CD14-positive monocyte (primary cell): ENCODE measurements at regions not wholly inside any gene's neighbourhood (a gene's known extent, or its start where the extent isn't known, plus 50 kb on each side); places are given as distances from the start of the nearest gene placed in this dataset.

Experiments
- DNase-seq, 3 donors: peaks; one replicate each; pipeline ENCODE4 v3.0.0-alpha.2; 2011 to 2022
- H2AFZ ChIP-seq: 2 replicates; pipeline ENCODE4 v1.6.0; 2012; ENCODE audit warnings: mild to moderate bottlenecking, low read depth, low read length, inconsistent platforms; ENCODE audit not compliant: insufficient read depth, poor library complexity, severe bottlenecking
- H3K27ac ChIP-seq, 2 donors: 1 replicate in 1 of 2; 2 replicates in 1 of 2; pipeline ENCODE4 v1.5.1; 2012 to 2013; ENCODE audit warnings: low read length in 2 of 2, control low read depth in 1 of 2, inconsistent platforms in 1 of 2, low read depth in 1 of 2, mild to moderate bottlenecking in 1 of 2
- H3K27me3 ChIP-seq, 2 donors: one replicate each; pipeline versions ENCODE4 v1.6.0 to v1.6.1; 2011 to 2013; ENCODE audit warnings: low read length in 2 of 2; ENCODE audit not compliant: control insufficient read depth in 2 of 2, insufficient read depth in 2 of 2
- H3K36me3 ChIP-seq, 2 donors: replicated peaks in 1 of 2; 1 replicate in 1 of 2; 2 replicates in 1 of 2; pipeline versions ENCODE4 v1.5.1 to v1.6.1; 2012 to 2013; ENCODE audit warnings: low read length in 2 of 2, control low read depth in 1 of 2, inconsistent platforms in 1 of 2, mild to moderate bottlenecking in 1 of 2; ENCODE audit not compliant: insufficient read depth in 2 of 2, control insufficient read depth in 1 of 2
- H3K4me1 ChIP-seq, 2 donors: 1 replicate in 1 of 2; 2 replicates in 1 of 2; pipeline versions ENCODE4 v1.5.1 to v1.6.1; 2012 to 2013; ENCODE audit warnings: low read length in 2 of 2, control low read depth in 1 of 2, inconsistent platforms in 1 of 2, mild to moderate bottlenecking in 1 of 2, moderate library complexity in 1 of 2; ENCODE audit not compliant: insufficient read depth in 2 of 2, control insufficient read depth in 1 of 2
- H3K4me2 ChIP-seq: replicated peaks from 2 replicates; pipeline ENCODE3; 2012; ENCODE audit warnings: low read length, moderate library complexity, mild to moderate bottlenecking; ENCODE audit not compliant: poor library complexity, severe bottlenecking; ENCODE audit errors: extremely low read depth
- H3K4me3 ChIP-seq, 3 experiments: fragments of 200-600 bp in 1 of 3; sonication (generic) in 1 of 3; replicated peaks in 1 of 3; 1 replicate in 2 of 3; 2 replicates in 1 of 3; pipeline ENCODE4 v1.5.1; 2011 to 2013; ENCODE audit warnings: low read length in 3 of 3, mild to moderate bottlenecking in 3 of 3, control low read depth in 2 of 3, low read depth in 2 of 3, inconsistent platforms in 1 of 3, moderate library complexity in 1 of 3
- H3K79me2 ChIP-seq: 2 replicates; pipeline ENCODE4 v1.6.0; 2012; ENCODE audit warnings: mild to moderate bottlenecking, control low read depth, inconsistent platforms, low read length, moderate library complexity; ENCODE audit not compliant: insufficient read depth
- H3K9ac ChIP-seq: 2 replicates; pipeline ENCODE4 v1.6.0; 2017; ENCODE audit warnings: low read length, mild to moderate bottlenecking; ENCODE audit not compliant: insufficient read depth, poor library complexity, severe bottlenecking
- H3K9me3 ChIP-seq, 2 donors: replicated peaks in 1 of 2; 1 replicate in 1 of 2; 2 replicates in 1 of 2; pipeline versions ENCODE4 v1.5.1 to v1.6.1; 2012 to 2013; ENCODE audit warnings: low read length in 2 of 2, control low read depth in 1 of 2; ENCODE audit not compliant: control insufficient read depth in 1 of 2, insufficient read depth in 1 of 2
- H4K20me1 ChIP-seq: 2 replicates; pipeline ENCODE4 v1.6.0; 2012; ENCODE audit warnings: mild to moderate bottlenecking, low read length, control low read depth, moderate library complexity; ENCODE audit not compliant: insufficient read depth
- H3K27ac Mint-ChIP-seq, 7 donors: one replicate each; pipeline ENCODE4 v1.8.0; 2020; ENCODE audit warnings: mild to moderate bottlenecking in 7 of 7, mixed read lengths in 7 of 7, moderate library complexity in 6 of 7, inconsistent platforms in 2 of 7
- H3K27me3 Mint-ChIP-seq, 3 donors: one replicate each; pipeline ENCODE4 v1.8.0; 2021 to 2022; ENCODE audit warnings: low read depth in 3 of 3, mild to moderate bottlenecking in 3 of 3, mixed read lengths in 3 of 3, moderate library complexity in 3 of 3, inconsistent platforms in 1 of 3
- H3K36me3 Mint-ChIP-seq, 2 donors: one replicate each; pipeline ENCODE4 v1.8.0; 2020; ENCODE audit warnings: mixed read lengths in 2 of 2, inconsistent platforms in 1 of 2, mild to moderate bottlenecking in 1 of 2
- H3K4me1 Mint-ChIP-seq: one replicate; pipeline ENCODE4 v1.8.0; 2020; ENCODE audit warnings: mild to moderate bottlenecking, mixed read lengths
- H3K4me3 Mint-ChIP-seq, 2 donors: one replicate each; pipeline ENCODE4 v1.8.0; 2020; ENCODE audit warnings: mild to moderate bottlenecking in 2 of 2, mixed read lengths in 2 of 2, moderate library complexity in 1 of 2
- H3K9me3 Mint-ChIP-seq, 7 donors: one replicate each; pipeline ENCODE4 v1.8.0; 2020 to 2022; ENCODE audit warnings: mixed read lengths in 7 of 7, mild to moderate bottlenecking in 6 of 7, moderate library complexity in 6 of 7, inconsistent platforms in 2 of 7
- WGBS: methylation state at CpG from one replicate; pipeline ENCODE4 v1.1.5; 2013; ENCODE audit warnings: missing lambda C conversion rate; ENCODE audit not compliant: insufficient coverage; 5-methylcytosine and 5-hydroxymethylcytosine counted together
- intact Hi-C, 2 donors: fragments of 100-400 bp; cut with micrococcal nuclease; formaldehyde crosslinking; loops; one replicate each; pipeline versions ENCODE4 v1.15.0 to v1.15.1; 2023
- TF ChIP-seq, protein P1 (sequence below): fragments of 200-600 bp; IDR thresholded peaks from one replicate; pipeline ENCODE4 v1.8.0; 2022; ENCODE audit warnings: antibody characterized with exemption, mild to moderate bottlenecking

DNA sequence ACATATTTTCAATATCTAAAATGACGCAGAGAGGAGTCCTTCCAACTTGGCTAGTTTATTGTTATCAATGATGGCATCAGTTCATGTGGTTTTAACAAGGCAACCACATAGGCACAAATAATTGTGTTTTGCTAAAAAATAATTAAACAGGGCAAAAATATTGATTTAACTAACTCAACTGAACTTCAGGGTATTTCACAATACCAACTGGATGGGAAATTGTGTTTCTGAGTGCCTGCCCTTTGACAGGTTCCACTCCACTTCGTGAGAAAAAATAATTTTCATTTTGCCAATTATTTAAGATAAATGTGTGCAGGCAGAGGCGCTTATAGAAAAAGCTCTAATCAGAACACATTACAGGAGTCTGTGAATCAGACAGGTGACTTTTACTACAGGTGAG is 689.3 kb upstream of the CCDC54 start:
- Histone ChIP-seq H3K9ac (no peak overlapping the region), H3K4me3 (no peak overlapping the region), H4K20me1 (no peaks in the 10 kb centered on the region), H3K79me2 (no peaks in the 10 kb centered on the region), H3K27me3 (no peaks in the 10 kb centered on the region), H3K4me1 (no peaks in the 10 kb centered on the region), H3K27ac (no peak overlapping the region), H3K4me2 (no peak overlapping the region), H3K36me3 (no peaks in the 10 kb centered on the region), H3K9me3 (peaks cover 0 to 4% of the 10 kb centered on the region in 2 donors), H2AFZ (no peak overlapping the region)
- DNase-seq = no peak
- Mint-ChIP-seq H3K27ac (no peak overlapping the region), H3K36me3 (no peaks in the 10 kb centered on the region), H3K27me3 (no peaks in the 10 kb centered on the region), H3K4me1 (no peaks in the 10 kb centered on the region), H3K9me3 (peaks cover 0 to 7% (median 4%) of the 10 kb centered on the region in 7 donors), H3K4me3 (no peak overlapping the region)
- WGBS = no CpG with 5 or more reads among the region's 3 CpGs
- intact Hi-C loops = no loop called here
- TF ChIP-seq, protein P1, sequence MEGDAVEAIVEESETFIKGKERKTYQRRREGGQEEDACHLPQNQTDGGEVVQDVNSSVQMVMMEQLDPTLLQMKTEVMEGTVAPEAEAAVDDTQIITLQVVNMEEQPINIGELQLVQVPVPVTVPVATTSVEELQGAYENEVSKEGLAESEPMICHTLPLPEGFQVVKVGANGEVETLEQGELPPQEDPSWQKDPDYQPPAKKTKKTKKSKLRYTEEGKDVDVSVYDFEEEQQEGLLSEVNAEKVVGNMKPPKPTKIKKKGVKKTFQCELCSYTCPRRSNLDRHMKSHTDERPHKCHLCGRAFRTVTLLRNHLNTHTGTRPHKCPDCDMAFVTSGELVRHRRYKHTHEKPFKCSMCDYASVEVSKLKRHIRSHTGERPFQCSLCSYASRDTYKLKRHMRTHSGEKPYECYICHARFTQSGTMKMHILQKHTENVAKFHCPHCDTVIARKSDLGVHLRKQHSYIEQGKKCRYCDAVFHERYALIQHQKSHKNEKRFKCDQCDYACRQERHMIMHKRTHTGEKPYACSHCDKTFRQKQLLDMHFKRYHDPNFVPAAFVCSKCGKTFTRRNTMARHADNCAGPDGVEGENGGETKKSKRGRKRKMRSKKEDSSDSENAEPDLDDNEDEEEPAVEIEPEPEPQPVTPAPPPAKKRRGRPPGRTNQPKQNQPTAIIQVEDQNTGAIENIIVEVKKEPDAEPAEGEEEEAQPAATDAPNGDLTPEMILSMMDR = no peak

- no peaks in the 10 kb centered on the region for H3K4me1 Mint-ChIP-seq
- H3K9me3 Mint-ChIP-seq = peaks cover 0 to 7% (median 4%) of the 10 kb centered on the region in 7 donors
- intact Hi-C loops = no loop called here
- H3K4me3 Mint-ChIP-seq = no peak overlapping the region
- Histone ChIP-seq H3K4me2 (no peak overlapping the region), H3K9me3 (peaks cover 0 to 4% of the 10 kb centered on the region in 2 donors), H3K27ac (no peak overlapping the region), H3K4me1 (no peaks in the 10 kb centered on the region), H2AFZ (no peak overlapping the region), H3K27me3 (no peaks in the 10 kb centered on the region), H3K9ac (no peak overlapping the region), H4K20me1 (no peaks in the 10 kb centered on the region), H3K36me3 (no peaks in the 10 kb centered on the region), H3K79me2 (no peaks in the 10 kb centered on the region), H3K4me3 (no peak overlapping the region)
- H3K36me3 Mint-ChIP-seq = no peaks in the 10 kb centered on the region
- no peaks in the 10 kb centered on the region for H3K27me3 Mint-ChIP-seq
- no peak for DNase-seq
- TF ChIP-seq, protein P1 = no peak
- no CpG with 5 or more reads among the region's 2 CpGs for WGBS
- H3K27ac Mint-ChIP-seq = no peak overlapping the region
Measured at GRCh38 chr3:106688464-106688863, 688.8 kb upstream of the CCDC54 start.
